ENCODE measurements at regions not wholly inside any gene's neighbourhood (a gene's known extent, or its start where the extent isn't known, plus 50 kb on each side); places are given as distances from the start of the nearest gene placed in this dataset.

DNA sequence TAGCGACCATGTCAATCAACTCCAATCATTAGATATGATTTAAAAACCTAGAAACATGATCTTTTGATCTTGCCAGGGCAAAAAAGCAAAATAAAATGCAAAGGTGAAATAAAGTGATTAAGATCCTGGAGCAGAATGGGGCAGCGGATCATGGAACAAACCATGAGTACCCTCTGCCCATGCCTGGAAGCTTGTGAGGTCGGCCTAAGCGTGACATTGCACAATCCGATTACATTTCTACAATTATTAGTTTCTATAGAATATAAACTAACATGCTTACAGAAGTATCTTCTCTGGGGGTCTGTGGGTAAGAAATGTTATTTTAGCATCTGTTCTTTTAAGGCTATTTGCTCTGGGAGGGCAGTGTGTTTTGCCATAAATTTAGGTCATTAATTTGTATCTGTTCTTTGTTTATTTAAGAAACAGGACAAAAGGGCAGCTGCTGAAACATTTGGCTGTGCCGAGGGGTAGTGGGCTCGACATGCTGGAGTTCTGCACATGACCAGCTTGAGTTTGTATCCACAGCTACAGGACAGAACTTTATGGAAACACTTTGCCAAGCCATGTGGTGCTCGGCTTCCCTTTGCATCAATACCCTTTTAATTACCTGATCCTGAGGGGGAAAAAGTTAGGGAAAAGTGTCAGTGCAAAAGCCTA lies 55.9 kb downstream of the ZBTB18 start:
- TF ChIP-seq, protein P1, sequence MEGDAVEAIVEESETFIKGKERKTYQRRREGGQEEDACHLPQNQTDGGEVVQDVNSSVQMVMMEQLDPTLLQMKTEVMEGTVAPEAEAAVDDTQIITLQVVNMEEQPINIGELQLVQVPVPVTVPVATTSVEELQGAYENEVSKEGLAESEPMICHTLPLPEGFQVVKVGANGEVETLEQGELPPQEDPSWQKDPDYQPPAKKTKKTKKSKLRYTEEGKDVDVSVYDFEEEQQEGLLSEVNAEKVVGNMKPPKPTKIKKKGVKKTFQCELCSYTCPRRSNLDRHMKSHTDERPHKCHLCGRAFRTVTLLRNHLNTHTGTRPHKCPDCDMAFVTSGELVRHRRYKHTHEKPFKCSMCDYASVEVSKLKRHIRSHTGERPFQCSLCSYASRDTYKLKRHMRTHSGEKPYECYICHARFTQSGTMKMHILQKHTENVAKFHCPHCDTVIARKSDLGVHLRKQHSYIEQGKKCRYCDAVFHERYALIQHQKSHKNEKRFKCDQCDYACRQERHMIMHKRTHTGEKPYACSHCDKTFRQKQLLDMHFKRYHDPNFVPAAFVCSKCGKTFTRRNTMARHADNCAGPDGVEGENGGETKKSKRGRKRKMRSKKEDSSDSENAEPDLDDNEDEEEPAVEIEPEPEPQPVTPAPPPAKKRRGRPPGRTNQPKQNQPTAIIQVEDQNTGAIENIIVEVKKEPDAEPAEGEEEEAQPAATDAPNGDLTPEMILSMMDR (IDR thresholded peaks at IDR 0.05) = no peak
- TF ChIP-seq POLR2A (IDR thresholded peaks at IDR 0.05) (no peak), EP300 (IDR thresholded peaks at IDR 0.05) (no peak), POLR2AphosphoS5 (IDR thresholded peaks at IDR 0.05) (no peak)
